HEK293 (cell line): ENCODE measurements at regions not wholly inside any gene's neighbourhood (a gene's known extent, or its start where the extent isn't known, plus 50 kb on each side); places are given as distances from the start of the nearest gene placed in this dataset.

Experiments
- ZNF121 ChIP-seq: fragments of 450-650 bp; formaldehyde crosslinking; IDR thresholded peaks from 2 replicates; pipeline ENCODE4 v1.5.1; 2016; ENCODE audit warnings: missing biosample characterization, missing genetic modification characterization
- ZNF274 ChIP-seq, 2 experiments: fragments of 200-500 bp in 1 of 2; fragments of 450-650 bp in 1 of 2; sonication (Bioruptor generic) in 1 of 2; formaldehyde crosslinking in 1 of 2; IDR thresholded peaks; 2 replicates each; pipeline versions ENCODE4 v1.5.1 to v1.6.1; 2014 to 2016; ENCODE audit warnings: borderline replicate concordance in 1 of 2, inconsistent platforms in 1 of 2, low read length in 1 of 2, missing biosample characterization in 1 of 2, missing genetic modification characterization in 1 of 2
- ZNF350 ChIP-seq: fragments of 450-650 bp; formaldehyde crosslinking; IDR thresholded peaks from 2 replicates; pipeline ENCODE4 v1.5.0; 2017; ENCODE audit warnings: missing biosample characterization, mild to moderate bottlenecking, missing genetic modification characterization
- TF ChIP-seq, protein P1 (sequence below): fragments of 450-650 bp; formaldehyde crosslinking; IDR thresholded peaks from 2 replicates; pipeline ENCODE4 v1.5.1; 2016; ENCODE audit warnings: missing biosample characterization, missing genetic modification characterization

DNA sequence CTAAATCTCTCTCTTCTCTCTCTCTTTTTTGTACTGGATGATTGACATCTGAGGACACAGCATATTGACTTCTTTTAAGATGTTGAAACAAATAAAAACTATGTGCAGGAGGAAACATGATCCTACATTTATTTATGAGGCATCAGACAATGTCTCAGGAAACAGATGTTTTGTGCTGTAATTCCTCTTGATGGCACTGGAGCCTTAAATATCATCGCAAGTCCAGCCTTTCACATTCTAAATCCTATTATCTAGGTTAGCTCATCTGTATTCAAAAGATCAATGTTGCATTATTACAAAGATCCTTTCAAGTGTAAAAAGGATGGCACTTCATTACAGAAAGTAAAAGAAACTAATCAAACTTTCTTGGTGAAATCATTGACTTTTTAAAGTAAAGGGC, 63.9 kb downstream of the MAT2B start:
- TF ChIP-seq, protein P1, sequence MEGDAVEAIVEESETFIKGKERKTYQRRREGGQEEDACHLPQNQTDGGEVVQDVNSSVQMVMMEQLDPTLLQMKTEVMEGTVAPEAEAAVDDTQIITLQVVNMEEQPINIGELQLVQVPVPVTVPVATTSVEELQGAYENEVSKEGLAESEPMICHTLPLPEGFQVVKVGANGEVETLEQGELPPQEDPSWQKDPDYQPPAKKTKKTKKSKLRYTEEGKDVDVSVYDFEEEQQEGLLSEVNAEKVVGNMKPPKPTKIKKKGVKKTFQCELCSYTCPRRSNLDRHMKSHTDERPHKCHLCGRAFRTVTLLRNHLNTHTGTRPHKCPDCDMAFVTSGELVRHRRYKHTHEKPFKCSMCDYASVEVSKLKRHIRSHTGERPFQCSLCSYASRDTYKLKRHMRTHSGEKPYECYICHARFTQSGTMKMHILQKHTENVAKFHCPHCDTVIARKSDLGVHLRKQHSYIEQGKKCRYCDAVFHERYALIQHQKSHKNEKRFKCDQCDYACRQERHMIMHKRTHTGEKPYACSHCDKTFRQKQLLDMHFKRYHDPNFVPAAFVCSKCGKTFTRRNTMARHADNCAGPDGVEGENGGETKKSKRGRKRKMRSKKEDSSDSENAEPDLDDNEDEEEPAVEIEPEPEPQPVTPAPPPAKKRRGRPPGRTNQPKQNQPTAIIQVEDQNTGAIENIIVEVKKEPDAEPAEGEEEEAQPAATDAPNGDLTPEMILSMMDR (tag by site-specific recombination): no peak
- TF ChIP-seq ZNF274 (IDR thresholded peaks at IDR 0.05; ENCODE audit: low read length) (no peak), ZNF274 (tag by site-specific recombination; IDR thresholded peaks at IDR 0.05; ENCODE audit: borderline replicate concordance) (no peak), ZNF350 (no peak), ZNF121 (tag by site-specific recombination) (no peak)
